ENCODE measurements at regions not wholly inside any gene's neighbourhood (a gene's known extent, or its start where the extent isn't known, plus 50 kb on each side); places are given as distances from the start of the nearest gene placed in this dataset.

DNA sequence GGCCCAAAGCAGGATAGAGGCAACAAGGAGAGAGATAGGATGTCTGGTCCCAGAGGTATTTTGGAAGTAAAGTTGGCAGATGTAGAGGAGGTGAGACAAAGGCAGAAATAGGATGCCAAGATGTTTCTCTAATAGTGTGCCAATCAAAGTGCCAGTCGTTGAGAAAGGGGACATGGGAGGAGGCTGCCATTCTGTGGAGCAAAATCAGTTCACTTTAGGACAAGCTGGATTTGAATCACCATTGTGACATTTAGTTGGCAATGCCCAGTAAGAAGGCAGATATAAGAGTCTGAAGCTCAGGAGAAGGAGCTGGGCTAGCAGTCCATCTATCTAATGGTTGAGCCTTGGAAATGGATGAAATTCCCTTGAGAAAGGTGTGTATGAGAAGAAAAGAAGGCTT is 53.8 kb downstream of the ADRB2 start:
- H3K27ac ChIP-seq, result no peak overlapping the region
- no peaks in the 10 kb centered on the region for H3K27me3 ChIP-seq
- WGBS, 2 donors, result 64 to 73% methylated on average over 1 of the region's 1 CpG

DNA sequence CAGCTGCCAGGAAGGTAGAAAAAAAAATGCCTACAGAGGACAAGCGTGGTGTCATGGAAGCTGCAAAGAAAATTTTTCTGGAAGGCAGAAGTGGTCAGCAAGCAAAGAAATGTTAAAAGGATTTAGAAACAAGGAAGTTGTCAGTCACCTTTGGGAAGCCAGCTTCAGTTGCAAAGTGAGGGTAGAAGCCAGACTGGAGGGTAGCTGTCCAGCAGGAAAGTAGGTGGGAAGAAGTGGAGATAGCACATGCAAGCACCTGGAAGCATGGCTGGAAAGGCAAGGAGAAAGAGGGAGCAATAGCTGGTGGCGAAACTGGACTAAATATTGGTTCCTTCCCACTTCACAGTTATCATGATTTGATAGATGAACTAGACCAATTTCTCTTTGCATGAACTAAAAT is 54.3 kb downstream of the ADRB2 start:
- Histone ChIP-seq H3K4me1 (peaks cover 0 to under 1% (median 0%) of the 10 kb centered on the region in 4 donors), H3K27me3 (no peaks in the 10 kb centered on the region), H3K4me3 (no peak overlapping the region), H3K27ac (no peak overlapping the region), H3K9me3 (no peaks in the 10 kb centered on the region), H3K36me3 (no peaks in the 10 kb centered on the region)
- no peak for DNase-seq
- ATAC-seq (ENCODE audit: low FRiP score in 2 of 2), result no peak
- TF ChIP-seq, protein P1, sequence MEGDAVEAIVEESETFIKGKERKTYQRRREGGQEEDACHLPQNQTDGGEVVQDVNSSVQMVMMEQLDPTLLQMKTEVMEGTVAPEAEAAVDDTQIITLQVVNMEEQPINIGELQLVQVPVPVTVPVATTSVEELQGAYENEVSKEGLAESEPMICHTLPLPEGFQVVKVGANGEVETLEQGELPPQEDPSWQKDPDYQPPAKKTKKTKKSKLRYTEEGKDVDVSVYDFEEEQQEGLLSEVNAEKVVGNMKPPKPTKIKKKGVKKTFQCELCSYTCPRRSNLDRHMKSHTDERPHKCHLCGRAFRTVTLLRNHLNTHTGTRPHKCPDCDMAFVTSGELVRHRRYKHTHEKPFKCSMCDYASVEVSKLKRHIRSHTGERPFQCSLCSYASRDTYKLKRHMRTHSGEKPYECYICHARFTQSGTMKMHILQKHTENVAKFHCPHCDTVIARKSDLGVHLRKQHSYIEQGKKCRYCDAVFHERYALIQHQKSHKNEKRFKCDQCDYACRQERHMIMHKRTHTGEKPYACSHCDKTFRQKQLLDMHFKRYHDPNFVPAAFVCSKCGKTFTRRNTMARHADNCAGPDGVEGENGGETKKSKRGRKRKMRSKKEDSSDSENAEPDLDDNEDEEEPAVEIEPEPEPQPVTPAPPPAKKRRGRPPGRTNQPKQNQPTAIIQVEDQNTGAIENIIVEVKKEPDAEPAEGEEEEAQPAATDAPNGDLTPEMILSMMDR (IDR thresholded peaks at IDR 0.05), result no peak
- no peak for TF ChIP-seq POLR2AphosphoS5 (IDR thresholded peaks at IDR 0.05)
- no peak for TF ChIP-seq POLR2A (IDR thresholded peaks at IDR 0.05)
- TF ChIP-seq EP300 (IDR thresholded peaks at IDR 0.05), result no peak
- WGBS, 2 donors, result 74 to 83% methylated on average over 2 of the region's 2 CpGs

More for the DNA sequence above, 53.8 kb downstream of the ADRB2 start:
- no peaks in the 10 kb centered on the region for H3K9me3 ChIP-seq
- H3K36me3 ChIP-seq, result no peaks in the 10 kb centered on the region
- no peak for DNase-seq
- no peak overlapping the region for H3K4me3 ChIP-seq
- TF ChIP-seq, protein P1 (IDR thresholded peaks at IDR 0.05), result no peak
- H3K4me1 ChIP-seq, result peaks cover 0 to 6% (median 0%) of the 10 kb centered on the region in 4 donors
- ATAC-seq (ENCODE audit: low FRiP score in 2 of 2), result no peak

DNA sequence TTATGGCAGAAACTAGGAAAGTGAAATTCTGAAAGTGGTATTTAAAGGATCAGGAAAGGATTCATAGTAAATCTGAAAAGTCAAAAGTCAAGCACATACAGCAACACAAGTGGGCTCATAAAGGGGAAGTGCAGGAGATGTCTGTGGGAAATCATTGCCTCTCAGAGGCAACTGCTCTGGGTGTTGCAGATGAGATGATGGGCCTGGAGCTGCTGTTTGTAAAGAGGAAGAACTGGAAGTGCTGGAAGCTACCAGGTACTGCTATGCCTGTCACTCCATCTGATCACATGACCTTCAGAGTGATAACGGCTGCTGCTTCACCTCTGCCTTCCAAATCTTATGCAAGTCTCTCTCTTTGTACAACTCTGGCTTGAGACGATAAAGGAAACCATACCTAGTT is 55.9 kb downstream of the ADRB2 start:
- H3K27ac ChIP-seq, result no peak overlapping the region
- H3K27me3 ChIP-seq, result no peaks in the 10 kb centered on the region
- no peak for DNase-seq
- no peak for ATAC-seq (ENCODE audit: low FRiP score in 2 of 2)
- WGBS, 2 donors, result 66 to 73% methylated on average over 2 of the region's 2 CpGs
- H3K4me1 ChIP-seq, result no peaks in the 10 kb centered on the region
- H3K36me3 ChIP-seq, result no peaks in the 10 kb centered on the region
- TF ChIP-seq POLR2A (IDR thresholded peaks at IDR 0.05) (no peak), EP300 (IDR thresholded peaks at IDR 0.05) (no peak), POLR2AphosphoS5 (IDR thresholded peaks at IDR 0.05) (no peak)
- TF ChIP-seq, protein P1 (IDR thresholded peaks at IDR 0.05), result no peak
- H3K4me3 ChIP-seq, result no peak overlapping the region
- H3K9me3 ChIP-seq, result no peaks in the 10 kb centered on the region

DNA sequence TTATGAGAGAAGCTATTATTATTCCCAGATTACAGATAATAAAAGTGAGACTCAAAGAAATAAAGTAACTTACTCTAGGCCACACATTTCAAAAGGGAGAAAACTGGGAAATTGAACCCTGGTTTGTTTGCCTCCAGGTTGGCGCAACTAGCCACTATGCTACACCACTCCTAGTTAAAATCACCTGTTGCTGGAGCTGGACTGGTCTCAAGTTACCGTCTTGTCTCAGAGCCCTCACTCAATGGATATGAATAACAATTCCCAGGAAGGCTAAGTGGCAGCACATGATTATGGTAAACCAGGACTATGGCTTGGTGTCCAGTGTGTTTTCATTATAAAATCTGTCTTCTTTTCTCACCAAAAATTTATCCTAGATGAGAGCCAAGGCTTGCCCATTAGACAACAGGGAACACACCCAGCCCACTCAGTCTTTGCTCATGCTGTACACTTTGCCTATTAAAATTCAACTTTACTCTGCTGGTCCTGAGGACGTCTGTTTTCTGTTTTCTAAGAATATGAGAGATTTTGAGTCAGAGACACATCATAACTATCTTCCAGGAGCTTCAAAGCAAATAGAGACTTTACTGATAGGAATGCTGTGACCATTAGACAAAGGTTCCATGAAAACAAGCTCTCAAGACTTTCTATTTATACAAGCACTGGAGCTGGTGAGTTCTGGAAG is 58.1 kb downstream of the ADRB2 start:
- WGBS, 2 donors, result 89 to 97% methylated on average over 3 of the region's 3 CpGs
- DNase-seq (no peak), ATAC-seq (ENCODE audit: low FRiP score in 2 of 2) (no peak)
- TF ChIP-seq POLR2A (IDR thresholded peaks at IDR 0.05) (no peak), POLR2AphosphoS5 (IDR thresholded peaks at IDR 0.05) (no peak), EP300 (IDR thresholded peaks at IDR 0.05) (no peak)
- TF ChIP-seq, protein P1 (IDR thresholded peaks at IDR 0.05), result no peak
- Histone ChIP-seq H3K4me3 (no peak overlapping the region), H3K27ac (no peak overlapping the region), H3K4me1 (no peaks in the 10 kb centered on the region), H3K9me3 (no peaks in the 10 kb centered on the region), H3K27me3 (no peaks in the 10 kb centered on the region), H3K36me3 (no peaks in the 10 kb centered on the region)
